ENCODE measurements at regions not wholly inside any gene's neighbourhood (a gene's known extent, or its start where the extent isn't known, plus 50 kb on each side); places are given as distances from the start of the nearest gene placed in this dataset.

- DNase-seq: no peak
Observed at GRCh38 chr2:65842104-65842503, 409.7 kb upstream of the SPRED2 start.

- no peak for DNase-seq
Observed at GRCh38 chr2:65835975-65836549, 403.7 kb upstream of the SPRED2 start.

GRCh38 chr2:65834771-65835475 is 402.5 kb upstream of the SPRED2 start:
- DNase-seq: no peak

- DNase-seq: no peak
Observed at GRCh38 chr2:65834062-65834461, 401.7 kb upstream of the SPRED2 start.

GRCh38 chr2:65831509-65831908 is 399.1 kb upstream of the SPRED2 start:
- DNase-seq: peak; percentile 6

- DNase-seq: no peak
Observed at GRCh38 chr2:65826567-65826966, 394.2 kb upstream of the SPRED2 start.

GRCh38 chr2:65823511-65823910 is 391.1 kb upstream of the SPRED2 start:
- DNase-seq: no peak

- no peak for DNase-seq
Observed at GRCh38 chr2:65820454-65820853, 388.1 kb upstream of the SPRED2 start.

GRCh38 chr2:65819963-65820362 is 387.6 kb upstream of the SPRED2 start:
- no peak for DNase-seq

GRCh38 chr2:65818873-65819451 is 386.6 kb upstream of the SPRED2 start:
- DNase-seq: no peak

- no peak for DNase-seq
Observed at GRCh38 chr2:65813631-65814173, 381.3 kb upstream of the SPRED2 start.

- no peak for DNase-seq
Observed at GRCh38 chr2:65812887-65813286, 380.5 kb upstream of the SPRED2 start.

GRCh38 chr2:65807942-65808341 is 375.5 kb upstream of the SPRED2 start:
- no peak for DNase-seq

GRCh38 chr2:65804777-65805176 is 372.4 kb upstream of the SPRED2 start:
- no peak for DNase-seq

- no peak for DNase-seq
Observed at GRCh38 chr2:65802298-65802942, 370.0 kb upstream of the SPRED2 start.

- DNase-seq: no peak
Observed at GRCh38 chr2:65800998-65801397, 368.6 kb upstream of the SPRED2 start.

GRCh38 chr2:65799141-65799854 is 366.9 kb upstream of the SPRED2 start:
- DNase-seq: no peak

- DNase-seq: no peak
Observed at GRCh38 chr2:65798641-65799040, 366.2 kb upstream of the SPRED2 start.

- no peak for DNase-seq
Observed at GRCh38 chr2:65794994-65795393, 362.6 kb upstream of the SPRED2 start.

- DNase-seq: no peak
Observed at GRCh38 chr2:65791404-65791975, 359.1 kb upstream of the SPRED2 start.

GRCh38 chr2:65790676-65790935 is 358.2 kb upstream of the SPRED2 start:
- DNase-seq: no peak

Measured in muscle of arm (tissue), 1 donor.